Kidney (tissue), 13 donors: ENCODE measurements at regions not wholly inside any gene's neighbourhood (a gene's known extent, or its start where the extent isn't known, plus 50 kb on each side); places are given as distances from the start of the nearest gene placed in this dataset.
"Not testable (repeated sequence)": the region's sequence is repeated elsewhere in the genome, so short reads cannot be mapped to it uniquely, and the experiment has no call there.

Experiments
- DNase-seq, 5 donors: peaks; one replicate each; pipeline ENCODE4 v3.0.0-alpha.2; 2013 to 2020
- FAIRE-seq: peaks from 2 replicates; lab custom pipeline; 2012; peaks lifted over from hg19 to GRCh38; lab: Jason Lieb, UNC
- H3K27ac ChIP-seq, 2 donors: one replicate each; pipeline ENCODE4 v1.7.0; 2013; ENCODE audit warnings: low read depth in 2 of 2, low read length in 2 of 2, inconsistent platforms in 1 of 2
- H3K27me3 ChIP-seq: one replicate; pipeline ENCODE4 v1.7.1; 2013; ENCODE audit warnings: low read length, inconsistent platforms; ENCODE audit not compliant: control insufficient read depth, insufficient read depth
- H3K36me3 ChIP-seq, 3 donors: one replicate each; pipeline versions ENCODE4 v1.7.0 to v1.7.1; 2013; ENCODE audit warnings: low read length in 3 of 3, control low read depth in 1 of 3, inconsistent platforms in 1 of 3; ENCODE audit not compliant: insufficient read depth in 3 of 3, control insufficient read depth in 2 of 3
- H3K4me1 ChIP-seq, 3 donors: one replicate each; pipeline versions ENCODE4 v1.7.0 to v1.7.1; 2013; ENCODE audit warnings: low read length in 3 of 3, inconsistent platforms in 1 of 3, low read depth in 1 of 3; ENCODE audit not compliant: control insufficient read depth in 2 of 3, insufficient read depth in 2 of 3
- H3K4me3 ChIP-seq, 3 donors: one replicate each; pipeline versions ENCODE4 v1.7.0 to v1.8.1; 2013; ENCODE audit warnings: low read length in 3 of 3, control low read depth in 1 of 3, inconsistent platforms in 1 of 3
- H3K9ac ChIP-seq, 3 donors: one replicate each; pipeline versions ENCODE4 v1.7.0 to v1.7.1; 2013; ENCODE audit warnings: low read length in 3 of 3, control low read depth in 1 of 3, inconsistent platforms in 1 of 3
- H3K9me3 ChIP-seq, 3 donors: one replicate each; pipeline versions ENCODE4 v1.7.0 to v1.7.1; 2013; ENCODE audit warnings: low read length in 3 of 3, control low read depth in 1 of 3, inconsistent platforms in 1 of 3; ENCODE audit not compliant: control insufficient read depth in 2 of 3, insufficient read depth in 1 of 3
- intact Hi-C: fragments of 100-400 bp; cut with DNase I; formaldehyde crosslinking; loops from one replicate; pipeline ENCODE4 v1.11.1; 2022
- TF ChIP-seq, protein P1 (sequence below): IDR thresholded peaks from 3 replicates; pipeline ENCODE4 v1.5.1; 2012; ENCODE audit warnings: mild to moderate bottlenecking, moderate library complexity, borderline replicate concordance; ENCODE audit not compliant: insufficient read depth; ENCODE audit errors: extremely low read depth
- donor health status: control.
- donor health status: control.
- donor health status: control.
- donor health status: control.
- donor health status: control.
- donor health status: DM: yes; HTN: yes; CAD: no.
- donor health status: Normal renal cell carcinoma (clear cell type).

DNA sequence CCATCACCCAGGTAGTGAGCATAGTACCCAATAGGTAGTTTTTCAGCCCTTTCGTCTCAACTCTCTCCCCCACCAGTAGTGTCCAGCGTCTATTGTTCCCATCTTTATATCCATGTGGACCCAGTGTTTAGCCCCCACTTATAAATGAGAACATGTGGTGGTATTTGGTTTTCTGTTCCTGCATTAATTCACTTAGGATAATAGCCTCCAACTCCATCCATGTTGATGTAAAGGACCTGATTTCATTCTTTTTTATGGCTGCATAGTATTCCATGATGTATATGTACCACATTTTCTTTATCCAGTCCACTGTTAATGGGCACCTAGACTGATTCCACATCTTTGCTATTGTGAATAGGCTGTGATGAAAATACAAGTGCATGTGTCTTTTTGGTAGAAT lies 51.3 kb downstream of the NACA2 start:
- H3K9ac ChIP-seq, FAIRE-seq, H3K27ac ChIP-seq, H3K9me3 ChIP-seq, H3K4me1 ChIP-seq, DNase-seq, H3K4me3 ChIP-seq, H3K27me3 ChIP-seq, H3K36me3 ChIP-seq: not testable (repeated sequence)
- intact Hi-C loops, result loop anchor here (10.0 kb wide), 1 partner anchor 115 kb away; no protein-coding TSS in a partner anchor

DNA sequence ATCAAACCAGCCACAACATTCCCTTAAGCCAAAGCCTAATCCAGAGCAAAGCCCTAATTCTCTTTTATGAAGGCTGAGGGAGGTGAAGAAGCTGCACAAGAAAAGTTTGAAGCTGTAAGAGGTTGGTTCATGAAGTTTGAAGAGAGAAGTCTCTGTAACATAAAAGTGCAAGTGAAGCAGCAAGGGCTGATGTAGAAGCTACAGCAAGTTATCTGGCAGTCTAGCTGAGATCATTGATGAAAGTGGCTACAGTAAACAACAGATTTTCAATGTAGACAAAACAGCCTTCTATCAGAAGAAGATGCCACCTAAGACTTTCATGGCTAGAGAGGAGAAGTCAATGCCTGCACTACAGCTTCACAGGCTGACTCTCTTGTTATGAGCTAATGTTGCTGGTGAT lies 52.5 kb downstream of the NACA2 start:
- DNase-seq (no peak), FAIRE-seq (no peak)
- intact Hi-C loops, result no loop called here
- no peak overlapping the region for H3K4me3 ChIP-seq
- TF ChIP-seq, protein P1, sequence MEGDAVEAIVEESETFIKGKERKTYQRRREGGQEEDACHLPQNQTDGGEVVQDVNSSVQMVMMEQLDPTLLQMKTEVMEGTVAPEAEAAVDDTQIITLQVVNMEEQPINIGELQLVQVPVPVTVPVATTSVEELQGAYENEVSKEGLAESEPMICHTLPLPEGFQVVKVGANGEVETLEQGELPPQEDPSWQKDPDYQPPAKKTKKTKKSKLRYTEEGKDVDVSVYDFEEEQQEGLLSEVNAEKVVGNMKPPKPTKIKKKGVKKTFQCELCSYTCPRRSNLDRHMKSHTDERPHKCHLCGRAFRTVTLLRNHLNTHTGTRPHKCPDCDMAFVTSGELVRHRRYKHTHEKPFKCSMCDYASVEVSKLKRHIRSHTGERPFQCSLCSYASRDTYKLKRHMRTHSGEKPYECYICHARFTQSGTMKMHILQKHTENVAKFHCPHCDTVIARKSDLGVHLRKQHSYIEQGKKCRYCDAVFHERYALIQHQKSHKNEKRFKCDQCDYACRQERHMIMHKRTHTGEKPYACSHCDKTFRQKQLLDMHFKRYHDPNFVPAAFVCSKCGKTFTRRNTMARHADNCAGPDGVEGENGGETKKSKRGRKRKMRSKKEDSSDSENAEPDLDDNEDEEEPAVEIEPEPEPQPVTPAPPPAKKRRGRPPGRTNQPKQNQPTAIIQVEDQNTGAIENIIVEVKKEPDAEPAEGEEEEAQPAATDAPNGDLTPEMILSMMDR, result no peak
- H3K27me3 ChIP-seq, result no peaks in the 10 kb centered on the region
- no peaks in the 10 kb centered on the region for H3K4me1 ChIP-seq
- no peaks in the 10 kb centered on the region for H3K36me3 ChIP-seq
- no peak overlapping the region for H3K27ac ChIP-seq
- peaks cover 0 to 8% (median 0%) of the 10 kb centered on the region in 3 donors for H3K9me3 ChIP-seq
- no peak overlapping the region for H3K9ac ChIP-seq

DNA sequence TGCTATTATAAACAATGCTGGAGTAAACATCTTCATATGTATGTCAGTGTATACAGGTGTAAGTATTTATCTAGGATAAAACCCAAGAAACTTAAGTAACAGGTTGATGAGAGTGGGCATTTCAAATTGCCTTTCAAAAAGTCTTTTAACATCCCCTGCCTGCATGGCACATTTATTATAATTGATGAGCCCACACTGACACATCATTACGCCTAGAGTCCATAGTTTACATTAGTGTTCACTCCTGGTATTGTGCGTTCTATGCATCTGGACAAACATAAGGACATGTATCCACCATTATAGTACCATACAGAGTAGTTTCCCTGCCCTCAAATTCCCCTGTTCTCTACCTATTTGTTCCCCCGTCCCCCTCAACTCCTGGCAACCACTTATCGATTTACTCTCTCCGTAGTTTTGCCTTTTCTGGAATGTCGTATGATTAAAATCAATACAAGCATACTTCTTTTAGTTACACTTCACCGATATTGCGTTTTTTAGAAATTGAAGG lies 53.7 kb downstream of the NACA2 start:
- no peak overlapping the region for H3K27ac ChIP-seq
- H3K36me3 ChIP-seq, result no peaks in the 10 kb centered on the region
- H3K4me3 ChIP-seq, result no peak overlapping the region
- H3K4me1 ChIP-seq, result no peaks in the 10 kb centered on the region
- no peak for DNase-seq
- H3K9ac ChIP-seq, result no peak overlapping the region
- H3K27me3 ChIP-seq, result no peaks in the 10 kb centered on the region
- TF ChIP-seq, protein P1, result no peak
- H3K9me3 ChIP-seq, result peaks cover 0 to 8% (median 0%) of the 10 kb centered on the region in 3 donors
- FAIRE-seq, result no peak
- intact Hi-C loops, result no loop called here

DNA sequence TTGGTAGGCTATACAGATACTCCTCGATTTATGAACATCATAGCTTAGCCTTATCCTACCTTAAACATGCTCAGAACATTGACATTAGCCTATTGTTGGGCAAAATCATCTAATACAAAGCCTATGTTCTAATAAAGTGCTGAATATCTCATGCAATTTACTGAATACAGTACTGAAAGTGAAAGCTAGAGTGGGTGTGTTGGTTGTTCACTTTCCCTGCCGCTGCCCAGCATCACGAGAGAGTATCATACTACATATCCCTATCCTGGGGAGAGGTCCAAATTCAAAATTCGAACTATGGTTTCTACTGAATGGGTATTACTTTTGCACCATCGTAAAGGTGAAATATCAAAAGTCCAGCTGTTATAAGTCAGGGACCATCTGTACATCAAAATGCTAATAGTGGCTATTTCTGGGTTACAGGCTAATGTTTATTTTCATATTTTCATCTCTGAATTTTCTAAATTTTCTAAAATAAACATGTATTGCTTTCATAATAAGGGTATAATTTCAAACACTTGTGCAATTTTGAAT lies 54.5 kb downstream of the NACA2 start:
- DNase-seq (no peak), FAIRE-seq (no peak)
- H3K27ac ChIP-seq, result no peak overlapping the region
- intact Hi-C loops, result no loop called here
- no peaks in the 10 kb centered on the region for H3K27me3 ChIP-seq
- H3K4me1 ChIP-seq, result no peaks in the 10 kb centered on the region
- TF ChIP-seq, protein P1, result no peak
- H3K9me3 ChIP-seq, result peaks cover 0 to 5% (median 0%) of the 10 kb centered on the region in 3 donors
- H3K4me3 ChIP-seq, result no peak overlapping the region
- no peak overlapping the region for H3K9ac ChIP-seq
- no peaks in the 10 kb centered on the region for H3K36me3 ChIP-seq
